ENCODE measurements at regions not wholly inside any gene's neighbourhood (a gene's known extent, or its start where the extent isn't known, plus 50 kb on each side); places are given as distances from the start of the nearest gene placed in this dataset.
A peak's percentile ranks its signal among the peaks of the same experiment; 100 is the strongest.
"Not testable (repeated sequence)": the region's sequence is repeated elsewhere in the genome, so short reads cannot be mapped to it uniquely, and the experiment has no call there.

GRCh38 chr12:97854477-97854876 is 391.9 kb downstream of the RMST start:
- Histone ChIP-seq H3K36me3 (no peaks in the 10 kb centered on the region), H3K9me3 (no peaks in the 10 kb centered on the region), H3K27me3 (no peaks in the 10 kb centered on the region), H3K4me3 (no peak overlapping the region)
- no peak for DNase-seq

- Histone ChIP-seq H3K27me3 (no peaks in the 10 kb centered on the region), H3K36me3 (no peaks in the 10 kb centered on the region), H3K4me3 (no peak overlapping the region)
Measured at GRCh38 chr12:97862072-97862471, 399.5 kb downstream of the RMST start.

GRCh38 chr12:97875064-97875463 is 412.5 kb downstream of the RMST start:
- H3K9me3 ChIP-seq = no peaks in the 10 kb centered on the region
- no peaks in the 10 kb centered on the region for H3K36me3 ChIP-seq
- no peak for DNase-seq
- H3K4me3 ChIP-seq = no peak overlapping the region
- no peaks in the 10 kb centered on the region for H3K27me3 ChIP-seq

More at GRCh38 chr12:97862072-97862471, 399.5 kb downstream of the RMST start:
- no peak for DNase-seq
- H3K9me3 ChIP-seq = no peaks in the 10 kb centered on the region

GRCh38 chr12:97876780-97877179 is 414.2 kb downstream of the RMST start:
- Histone ChIP-seq H3K4me3 (no peak overlapping the region), H3K9me3 (no peaks in the 10 kb centered on the region), H3K27me3 (no peaks in the 10 kb centered on the region), H3K36me3 (no peaks in the 10 kb centered on the region)
- DNase-seq = no peak

GRCh38 chr12:97877404-97877803 is 414.8 kb downstream of the RMST start:
- Histone ChIP-seq H3K4me3 (no peak overlapping the region), H3K36me3 (no peaks in the 10 kb centered on the region), H3K9me3 (no peaks in the 10 kb centered on the region), H3K27me3 (no peaks in the 10 kb centered on the region)
- no peak for DNase-seq

- H3K9me3 ChIP-seq = no peaks in the 10 kb centered on the region
- no peaks in the 10 kb centered on the region for H3K27me3 ChIP-seq
- H3K4me3 ChIP-seq = no peak overlapping the region
- no peaks in the 10 kb centered on the region for H3K36me3 ChIP-seq
- no peak for DNase-seq
Measured at GRCh38 chr12:97886511-97887176, 424.0 kb downstream of the RMST start.

- DNase-seq, H3K36me3 ChIP-seq, H3K9me3 ChIP-seq, H3K4me3 ChIP-seq, H3K27me3 ChIP-seq: not testable (repeated sequence)
Measured at GRCh38 chr12:97897881-97898280, 435.3 kb downstream of the RMST start.

- H3K27me3 ChIP-seq = no peaks in the 10 kb centered on the region
- DNase-seq = no peak
- H3K9me3 ChIP-seq = no peaks in the 10 kb centered on the region
- H3K36me3 ChIP-seq = no peaks in the 10 kb centered on the region
- no peak overlapping the region for H3K4me3 ChIP-seq
Measured at GRCh38 chr12:97899529-97899928, 436.9 kb downstream of the RMST start.

- H3K36me3 ChIP-seq = no peaks in the 10 kb centered on the region
- DNase-seq = no peak
- H3K4me3 ChIP-seq = no peak overlapping the region
- no peaks in the 10 kb centered on the region for H3K9me3 ChIP-seq
- H3K27me3 ChIP-seq = no peaks in the 10 kb centered on the region
Measured at GRCh38 chr12:97899956-97900355, 437.4 kb downstream of the RMST start.

- Histone ChIP-seq H3K36me3 (no peaks in the 10 kb centered on the region), H3K4me3 (no peak overlapping the region), H3K9me3 (no peaks in the 10 kb centered on the region), H3K27me3 (no peaks in the 10 kb centered on the region)
- no peak for DNase-seq
Measured at GRCh38 chr12:97903356-97903755, 440.8 kb downstream of the RMST start.

- DNase-seq = no peak
- Histone ChIP-seq H3K4me3 (no peak overlapping the region), H3K9me3 (no peaks in the 10 kb centered on the region), H3K27me3 (no peaks in the 10 kb centered on the region), H3K36me3 (no peaks in the 10 kb centered on the region)
Measured at GRCh38 chr12:97907504-97907903, 444.9 kb downstream of the RMST start.

GRCh38 chr12:97910559-97910958 is 448.0 kb downstream of the RMST start:
- Histone ChIP-seq H3K4me3 (no peak overlapping the region), H3K9me3 (no peaks in the 10 kb centered on the region)

GRCh38 chr12:97912943-97913342 is 450.3 kb downstream of the RMST start:
- Histone ChIP-seq H3K9me3 (no peaks in the 10 kb centered on the region), H3K27me3 (no peaks in the 10 kb centered on the region), H3K4me3 (no peak overlapping the region), H3K36me3 (no peaks in the 10 kb centered on the region)
- DNase-seq = peak; percentile 15

More at GRCh38 chr12:97910559-97910958, 448.0 kb downstream of the RMST start:
- DNase-seq = no peak
- Histone ChIP-seq H3K27me3 (no peaks in the 10 kb centered on the region), H3K36me3 (no peaks in the 10 kb centered on the region)

- H3K27me3 ChIP-seq = no peaks in the 10 kb centered on the region
- peak; percentile 5 for DNase-seq
- H3K36me3 ChIP-seq = no peaks in the 10 kb centered on the region
- H3K4me3 ChIP-seq = no peak overlapping the region
- no peaks in the 10 kb centered on the region for H3K9me3 ChIP-seq
Measured at GRCh38 chr12:97921979-97922722, 459.5 kb downstream of the RMST start.

GRCh38 chr12:97923546-97923945 is 460.9 kb downstream of the RMST start:
- no peak overlapping the region for H3K4me3 ChIP-seq
- no peaks in the 10 kb centered on the region for H3K9me3 ChIP-seq
- H3K36me3 ChIP-seq = no peaks in the 10 kb centered on the region

GRCh38 chr12:97924122-97924521 is 461.5 kb downstream of the RMST start:
- Histone ChIP-seq H3K4me3 (no peak overlapping the region), H3K9me3 (no peaks in the 10 kb centered on the region), H3K27me3 (no peaks in the 10 kb centered on the region), H3K36me3 (no peaks in the 10 kb centered on the region)
- no peak for DNase-seq

More at GRCh38 chr12:97923546-97923945, 460.9 kb downstream of the RMST start:
- H3K27me3 ChIP-seq = no peaks in the 10 kb centered on the region
- DNase-seq = no peak

GRCh38 chr12:97927977-97928376 is 465.4 kb downstream of the RMST start:
- H3K36me3 ChIP-seq = no peaks in the 10 kb centered on the region
- DNase-seq = no peak

GRCh38 chr12:97936165-97936564 is 473.6 kb downstream of the RMST start:
- DNase-seq = no peak
- H3K4me3 ChIP-seq = no peak overlapping the region
- no peaks in the 10 kb centered on the region for H3K36me3 ChIP-seq
- no peaks in the 10 kb centered on the region for H3K9me3 ChIP-seq
- H3K27me3 ChIP-seq = no peaks in the 10 kb centered on the region

More at GRCh38 chr12:97927977-97928376, 465.4 kb downstream of the RMST start:
- Histone ChIP-seq H3K27me3 (no peaks in the 10 kb centered on the region), H3K4me3 (no peak overlapping the region), H3K9me3 (no peaks in the 10 kb centered on the region)
